ENCODE measurements at regions not wholly inside any gene's neighbourhood (a gene's known extent, or its start where the extent isn't known, plus 50 kb on each side); places are given as distances from the start of the nearest gene placed in this dataset.

- no peak for TF ChIP-seq POLR2A (IDR thresholded peaks at IDR 0.05)
- TF ChIP-seq CTCF (IDR thresholded peaks at IDR 0.05), result no peak
Observed at GRCh38 chr7:21070571-21071090, 283.9 kb upstream of the SP8 start.
